A549 (cell line): ENCODE measurements at regions not wholly inside any gene's neighbourhood (a gene's known extent, or its start where the extent isn't known, plus 50 kb on each side); places are given as distances from the start of the nearest gene placed in this dataset.

ENCODE experiments used
- ATAC-seq, 2 experiments: fragments of 200-7000 bp in 1 of 2; fragments of >200 bp in 1 of 2; cut with Nextera tagmentation in 1 of 2; cut with Tn5 transposase in 1 of 2; 3 replicates each; pipeline versions ENCODE4 v1.8.0 to v1.9.1; 2018 to 2020; ENCODE audit warnings: mild to moderate bottlenecking in 1 of 2, moderate library complexity in 1 of 2
- CTCF ChIA-PET: fragments of 300-600 bp; sonication (Branson Sonifier 250); formaldehyde crosslinking; extraction: SDS; loops from one replicate; lab custom pipeline; 2021; ENCODE audit warnings: antibody characterized with exemption, inconsistent platforms; lab: Yijun Ruan, JAX
- POLR2A ChIA-PET: fragments of 350-600 bp; formaldehyde crosslinking; extraction: SDS; loops from one replicate; lab custom pipeline; 2021; ENCODE audit warnings: antibody characterized with exemption, inconsistent platforms; lab: Yijun Ruan, JAX
- DNase-seq, 2 experiments: peaks; one replicate each; pipeline versions ENCODE4 v3.0.0 to v3.0.0-alpha.2; 2011 to 2016; ENCODE audit warnings: low read depth in 1 of 2, low spot score in 1 of 2
- FAIRE-seq: peaks from 2 replicates; lab custom pipeline; 2011; peaks lifted over from hg19 to GRCh38; lab: Jason Lieb, UNC
- H3K27ac ChIP-seq, 2 experiments: fragments of >200 bp; sonication (Bioruptor Twin); formaldehyde crosslinking; 3 replicates each; pipeline ENCODE4 v1.5.1; 2016 to 2017
- H3K4me1 ChIP-seq: fragments of >200 bp; sonication (Bioruptor Twin); formaldehyde crosslinking; 3 replicates; pipeline ENCODE4 v1.6.1; 2016
- H3K4me2 ChIP-seq: fragments of >200 bp; sonication (Bioruptor Twin); formaldehyde crosslinking; 3 replicates; pipeline ENCODE4 v1.6.1; 2016
- H3K4me3 ChIP-seq: fragments of >200 bp; sonication (Bioruptor Twin); formaldehyde crosslinking; 3 replicates; pipeline ENCODE4 v1.5.1; 2016
- H3K9me3 ChIP-seq: fragments of >200 bp; sonication (Bioruptor Twin); formaldehyde crosslinking; 3 replicates; pipeline ENCODE4 v1.6.1; 2016
- BHLHE40 ChIP-seq: IDR thresholded peaks from 2 replicates; pipeline ENCODE4 v1.6.1; 2012; ENCODE audit warnings: low read depth, low read length, inconsistent platforms
- CHD2 ChIP-seq: fragments of 150-350 bp; IDR thresholded peaks from 2 replicates; pipeline ENCODE4 v1.6.1; 2014; ENCODE audit warnings: low read length; ENCODE audit not compliant: partially characterized antibody
- CTCF ChIP-seq: fragments of >200 bp; sonication (Bioruptor Twin); formaldehyde crosslinking; IDR thresholded peaks from 3 replicates; pipeline ENCODE4 v1.5.1; 2016
- EHF ChIP-seq: fragments of 250-450 bp; sonication (Bioruptor Pico); IDR thresholded peaks from 2 replicates; pipeline ENCODE4 v1.5.0; 2020; ENCODE audit warnings: mild to moderate bottlenecking
- EHMT2 ChIP-seq: fragments of 200-600 bp; sonication (generic); IDR thresholded peaks from 2 replicates; pipeline ENCODE4 v1.6.1; 2016; ENCODE audit warnings: antibody characterized with exemption, low read depth, mild to moderate bottlenecking, moderate library complexity
- FOSL2 ChIP-seq, 2 experiments: fragments of 450-650 bp in 1 of 2; fragments of >200 bp in 1 of 2; sonication (Bioruptor Twin) in 1 of 2; formaldehyde crosslinking; IDR thresholded peaks; 2 replicates each; pipeline versions ENCODE4 v1.5.0 to v1.6.1; 2016 to 2020; ENCODE audit warnings: mild to moderate bottlenecking in 1 of 2, moderate library complexity in 1 of 2
- FOXS1 ChIP-seq: fragments of 250-450 bp; sonication (Bioruptor Pico); IDR thresholded peaks from 2 replicates; pipeline ENCODE4 v1.5.0; 2020; ENCODE audit warnings: mild to moderate bottlenecking, moderate library complexity
- HMGXB4 ChIP-seq: fragments of 250-450 bp; sonication (Bioruptor Pico); IDR thresholded peaks from 2 replicates; pipeline ENCODE4 v1.5.0; 2021; ENCODE audit warnings: mild to moderate bottlenecking, moderate library complexity, borderline replicate concordance
- HOXA7 ChIP-seq: fragments of 250-450 bp; sonication (Bioruptor Pico); IDR thresholded peaks from 2 replicates; pipeline ENCODE4 v1.5.0; 2020; ENCODE audit warnings: mild to moderate bottlenecking, moderate library complexity
- HOXB5 ChIP-seq: fragments of 250-450 bp; sonication (Bioruptor Pico); IDR thresholded peaks from 2 replicates; pipeline ENCODE4 v1.5.0; 2020; ENCODE audit warnings: mild to moderate bottlenecking, moderate library complexity
- JUN ChIP-seq, 2 experiments: fragments of >200 bp; sonication (Bioruptor Twin); formaldehyde crosslinking; IDR thresholded peaks; 2 replicates in 1 of 2; 3 replicates in 1 of 2; pipeline ENCODE4 v1.6.1; 2016 to 2017
- JUNB ChIP-seq: fragments of >200 bp; sonication (Bioruptor Twin); formaldehyde crosslinking; IDR thresholded peaks from 2 replicates; pipeline ENCODE4 v1.6.1; 2016
- KDM1A ChIP-seq: fragments of 200-600 bp; sonication (generic); IDR thresholded peaks from 2 replicates; pipeline ENCODE4 v1.6.1; 2016; ENCODE audit warnings: low read depth, mild to moderate bottlenecking
- MAZ ChIP-seq: fragments of 150-350 bp; IDR thresholded peaks from 2 replicates; pipeline ENCODE4 v1.6.1; 2014; ENCODE audit warnings: antibody characterized with exemption, low read depth, low read length, borderline replicate concordance
- NPAS2 ChIP-seq: fragments of 250-450 bp; sonication (Bioruptor Pico); IDR thresholded peaks from 2 replicates; pipeline ENCODE4 v1.8.0; 2022; ENCODE audit warnings: mild to moderate bottlenecking, moderate library complexity, borderline replicate concordance
- RAD21 ChIP-seq, 2 experiments: fragments of >200 bp in 1 of 2; sonication (Bioruptor Twin) in 1 of 2; formaldehyde crosslinking in 1 of 2; IDR thresholded peaks in 1 of 2; conservative IDR thresholded peaks in 1 of 2; 2 replicates in 1 of 2; 3 replicates in 1 of 2; pipeline ENCODE4 v1.6.1; 2012 to 2018; ENCODE audit warnings: inconsistent platforms in 1 of 2
- SMC3 ChIP-seq: fragments of >200 bp; sonication (Bioruptor Twin); formaldehyde crosslinking; IDR thresholded peaks from 3 replicates; pipeline ENCODE4 v1.6.1; 2018; ENCODE audit warnings: inconsistent platforms
- TP53 ChIP-seq: fragments of 250-450 bp; sonication (Bioruptor Pico); IDR thresholded peaks from 2 replicates; pipeline ENCODE4 v1.5.0; 2021; ENCODE audit warnings: mild to moderate bottlenecking, moderate library complexity
- USF2 ChIP-seq: fragments of 450-650 bp; IDR thresholded peaks from 2 replicates; pipeline ENCODE4 v1.6.1; 2014; ENCODE audit warnings: antibody characterized with exemption
- ZFP36 ChIP-seq: fragments of 450-650 bp; IDR thresholded peaks from 2 replicates; pipeline ENCODE4 v1.6.1; 2014; ENCODE audit warnings: borderline replicate concordance; ENCODE audit not compliant: partially characterized antibody
- ZNF302 ChIP-seq: fragments of 250-450 bp; sonication (Bioruptor Pico); IDR thresholded peaks from 2 replicates; pipeline ENCODE4 v1.9.0; 2021; ENCODE audit warnings: inconsistent platforms, mild to moderate bottlenecking, moderate library complexity
- WGBS: methylation state at CpG from one replicate; pipeline ENCODE4 v1.1.6; 2017; ENCODE audit errors: missing lambda C conversion rate; 5-methylcytosine and 5-hydroxymethylcytosine counted together

- no peaks in the 10 kb centered on the region for H3K4me1 ChIP-seq
- TF ChIP-seq FOSL2 (IDR thresholded peaks at IDR 0.05) = no peak
- TF ChIP-seq FOSL2 (CRISPR knock-in tag; IDR thresholded peaks at IDR 0.05) = no peak
- TF ChIP-seq NPAS2 = no peak
- TF ChIP-seq KDM1A = no peak
- no peak for TF ChIP-seq EHMT2
- TF ChIP-seq HOXB5 (CRISPR knock-in tag) = no peak
- TF ChIP-seq JUN (IDR thresholded peaks at IDR 0.05) = no peak
- no peak for TF ChIP-seq BHLHE40
- no peak for TF ChIP-seq CHD2
- TF ChIP-seq TP53 = no peak
- no peak for TF ChIP-seq CTCF
- no peaks in the 10 kb centered on the region for H3K9me3 ChIP-seq
- no peak overlapping the region for H3K4me3 ChIP-seq
- FAIRE-seq = no peak
- ATAC-seq = no peak
- 13% methylated on average over 2 of the region's 2 CpGs for WGBS
- H3K27ac ChIP-seq = no peak overlapping the region
- ChIA-PET CTCF (no interaction called here), POLR2A (no interaction called here)
- no peak for DNase-seq
- no peak overlapping the region for H3K4me2 ChIP-seq
These were observed 291.0 kb upstream of the SLITRK6 start for GRCh38 chr13:86090181-86090580.

GRCh38 chr13:86087244-86087643, 288.0 kb upstream of the SLITRK6 start:
- no peak for ATAC-seq
- ChIA-PET POLR2A (no interaction called here), CTCF (no interaction called here)
- Histone ChIP-seq H3K4me1 (no peaks in the 10 kb centered on the region), H3K27ac (no peak overlapping the region), H3K4me3 (no peak overlapping the region), H3K4me2 (no peak overlapping the region), H3K9me3 (no peaks in the 10 kb centered on the region)
- no peak for DNase-seq
- TF ChIP-seq USF2 (no peak), HOXA7 (CRISPR knock-in tag) (no peak), JUNB (no peak), HMGXB4 (no peak), ZNF302 (CRISPR knock-in tag) (no peak), NPAS2 (no peak), ZFP36 (no peak), MAZ (no peak), FOXS1 (CRISPR knock-in tag) (no peak)
- no peak for FAIRE-seq

GRCh38 chr13:86085890-86086289, 286.7 kb upstream of the SLITRK6 start:
- TF ChIP-seq RAD21 (conservative IDR thresholded peaks at IDR 0.05 in 1 of 2, IDR thresholded peaks at IDR 0.05 in 1 of 2) (peak; percentile 26 to 51; a peak in 3 of 5 replicates), KDM1A (no peak), MAZ (no peak), CTCF (peak; percentile 35; the same call in 2 of the 3 replicates), SMC3 (peak; percentile 33; the same call in 1 of the 3 replicates), EHF (CRISPR knock-in tag) (no peak), NPAS2 (no peak), ZFP36 (no peak)
- TF ChIP-seq, all 56 proteins: peak for 3
- DNase-seq (peak in 1 of 2 experiments; percentile 3), FAIRE-seq (no peak), ATAC-seq (no peak)
- Histone ChIP-seq H3K4me2 (no peak overlapping the region), H3K4me1 (no peaks in the 10 kb centered on the region), H3K4me3 (no peak overlapping the region), H3K27ac (no peak overlapping the region), H3K9me3 (no peaks in the 10 kb centered on the region)
- ChIA-PET CTCF (interaction anchor here (0.8 kb wide), 1 partner anchor 1189 kb away, joined by 3 read pairs; no protein-coding TSS in a partner anchor), POLR2A (no interaction called here)
